Right lobe of liver (tissue), 6 donors: ENCODE measurements at regions not wholly inside any gene's neighbourhood (a gene's known extent, or its start where the extent isn't known, plus 50 kb on each side); places are given as distances from the start of the nearest gene placed in this dataset.

Source experiments
- ATAC-seq, 4 donors: fragments of 200-7000 bp; cut with Tn5 transposase; one replicate each; pipeline ENCODE4 v1.9.1; 2020; ENCODE audit warnings: mild to moderate bottlenecking in 4 of 4, moderate library complexity in 4 of 4
- DNase-seq, 3 donors: peaks; one replicate each; pipeline ENCODE4 v3.0.0-alpha.2; 2020
- H3K27ac ChIP-seq, 3 donors: fragments of 200-600 bp; one replicate each; pipeline ENCODE4 v1.8.0; 2022
- H3K27me3 ChIP-seq, 2 donors: fragments of 200-600 bp; one replicate each; pipeline ENCODE4 v1.8.0; 2022
- H3K36me3 ChIP-seq, 4 donors: fragments of 200-600 bp; sonication (generic) in 1 of 4; one replicate each; pipeline versions ENCODE4 v1.5.1 to v1.8.0; 2017 to 2022; ENCODE audit warnings: control low read depth in 1 of 4
- H3K4me1 ChIP-seq, 4 donors: fragments of 200-600 bp; sonication (generic) in 1 of 4; one replicate each; pipeline versions ENCODE4 v1.5.1 to v1.8.0; 2017 to 2022; ENCODE audit warnings: control low read depth in 1 of 4
- H3K4me3 ChIP-seq, 3 donors: fragments of 200-600 bp; one replicate each; pipeline ENCODE4 v1.8.0; 2022
- H3K9me3 ChIP-seq, 4 donors: fragments of 200-600 bp; sonication (generic) in 1 of 4; one replicate each; pipeline versions ENCODE4 v1.5.1 to v1.8.0; 2017 to 2022; ENCODE audit warnings: control low read depth in 1 of 4
- POLR2A ChIP-seq: fragments of 450-650 bp; IDR thresholded peaks from one replicate; pipeline ENCODE4 v1.6.1; 2017; ENCODE audit warnings: antibody characterized with exemption, mild to moderate bottlenecking
- WGBS: methylation state at CpG from one replicate; pipeline ENCODE4 v1.1.6; 2018; ENCODE audit warnings: low coverage, low lambda C conversion rate; ENCODE audit not compliant: insufficient coverage; ENCODE audit errors: missing lambda C conversion rate; 5-methylcytosine and 5-hydroxymethylcytosine counted together
- intact Hi-C, 2 donors: fragments of 100-400 bp; cut with DNase I; formaldehyde crosslinking; loops; one replicate each; pipeline versions ENCODE4 v1.11.2 to v1.14.1; 2022
- TF ChIP-seq, protein P1 (sequence below), 4 donors: fragments of 200-600 bp in 3 of 4; fragments of 450-650 bp in 1 of 4; IDR thresholded peaks; one replicate each; pipeline versions ENCODE4 v1.5.1 to v1.8.0; 2016 to 2022; ENCODE audit warnings: antibody characterized with exemption in 4 of 4, mild to moderate bottlenecking in 2 of 4
- donor health status: DM: no; HTN: yes; CAD: no.
- donor health status: DM: no; HTN: no; CAD: no.
- donor health status: DM: no; HTN: no; CAD: no.
- donor health status: DM: no; HTN: yes; CAD: no.
- donor health status: DM: no; HTN: yes; CAD: no.

DNA sequence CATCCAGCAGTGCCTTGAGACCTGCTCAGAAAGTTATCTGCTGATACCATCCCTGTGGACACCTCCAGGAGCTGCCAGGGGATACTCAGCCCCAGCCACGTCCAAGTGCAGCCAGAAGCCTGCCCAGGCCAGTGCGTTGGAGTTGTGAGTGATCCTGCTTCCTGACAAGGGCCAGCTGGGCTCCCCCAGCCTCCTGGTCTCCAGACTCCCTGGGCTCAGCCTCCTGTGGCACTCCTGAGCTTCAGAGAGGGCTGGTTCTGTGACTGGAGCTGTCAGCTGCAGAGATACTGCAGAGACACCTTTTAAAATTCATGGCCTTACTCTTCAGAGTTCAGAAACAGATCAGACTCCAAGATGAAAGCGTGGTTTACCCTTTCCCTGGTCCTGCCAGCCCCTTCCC lies 515.9 kb downstream of the CD83 start:
- no peak overlapping the region for H3K27ac ChIP-seq
- no peak overlapping the region for H3K4me3 ChIP-seq
- no peaks in the 10 kb centered on the region for H3K4me1 ChIP-seq
- no peaks in the 10 kb centered on the region for H3K27me3 ChIP-seq
- DNase-seq (no peak), ATAC-seq (no peak)
- TF ChIP-seq, protein P1, sequence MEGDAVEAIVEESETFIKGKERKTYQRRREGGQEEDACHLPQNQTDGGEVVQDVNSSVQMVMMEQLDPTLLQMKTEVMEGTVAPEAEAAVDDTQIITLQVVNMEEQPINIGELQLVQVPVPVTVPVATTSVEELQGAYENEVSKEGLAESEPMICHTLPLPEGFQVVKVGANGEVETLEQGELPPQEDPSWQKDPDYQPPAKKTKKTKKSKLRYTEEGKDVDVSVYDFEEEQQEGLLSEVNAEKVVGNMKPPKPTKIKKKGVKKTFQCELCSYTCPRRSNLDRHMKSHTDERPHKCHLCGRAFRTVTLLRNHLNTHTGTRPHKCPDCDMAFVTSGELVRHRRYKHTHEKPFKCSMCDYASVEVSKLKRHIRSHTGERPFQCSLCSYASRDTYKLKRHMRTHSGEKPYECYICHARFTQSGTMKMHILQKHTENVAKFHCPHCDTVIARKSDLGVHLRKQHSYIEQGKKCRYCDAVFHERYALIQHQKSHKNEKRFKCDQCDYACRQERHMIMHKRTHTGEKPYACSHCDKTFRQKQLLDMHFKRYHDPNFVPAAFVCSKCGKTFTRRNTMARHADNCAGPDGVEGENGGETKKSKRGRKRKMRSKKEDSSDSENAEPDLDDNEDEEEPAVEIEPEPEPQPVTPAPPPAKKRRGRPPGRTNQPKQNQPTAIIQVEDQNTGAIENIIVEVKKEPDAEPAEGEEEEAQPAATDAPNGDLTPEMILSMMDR (IDR thresholded peaks at IDR 0.05) = no peak
- no peak for TF ChIP-seq POLR2A
- 78% methylated on average over 1 of the region's 3 CpGs for WGBS
- no peaks in the 10 kb centered on the region for H3K9me3 ChIP-seq
- no peaks in the 10 kb centered on the region for H3K36me3 ChIP-seq
- intact Hi-C loops = no loop called here

DNA sequence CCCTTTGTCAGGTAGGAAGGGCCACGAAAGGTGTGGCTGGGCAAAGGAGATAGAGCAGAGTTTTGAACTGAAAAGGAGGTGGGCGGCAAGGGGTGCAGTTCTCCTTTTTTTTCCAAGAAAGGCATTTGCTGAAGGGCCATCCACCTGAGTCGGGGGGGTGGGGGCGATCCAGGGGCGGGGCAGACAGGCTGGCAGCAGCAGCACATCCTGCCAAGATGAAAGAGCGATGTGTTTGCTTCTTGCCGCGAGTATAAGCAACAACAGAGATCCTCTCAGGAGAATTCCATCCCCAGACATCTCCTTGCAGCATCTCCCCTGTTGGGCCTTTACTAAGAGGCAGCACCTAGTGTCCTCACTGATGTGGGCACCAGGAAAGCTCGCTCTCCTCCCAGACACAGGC lies 516.5 kb downstream of the CD83 start:
- intact Hi-C loops = no loop called here
- WGBS = 81% methylated on average over 4 of the region's 9 CpGs
- Histone ChIP-seq H3K27ac (no peak overlapping the region), H3K4me1 (no peaks in the 10 kb centered on the region), H3K36me3 (no peaks in the 10 kb centered on the region), H3K9me3 (no peaks in the 10 kb centered on the region), H3K27me3 (no peaks in the 10 kb centered on the region), H3K4me3 (no peak overlapping the region)
- DNase-seq = no peak
- ATAC-seq = no peak
- TF ChIP-seq, protein P1 (IDR thresholded peaks at IDR 0.05) = no peak
- no peak for TF ChIP-seq POLR2A

DNA sequence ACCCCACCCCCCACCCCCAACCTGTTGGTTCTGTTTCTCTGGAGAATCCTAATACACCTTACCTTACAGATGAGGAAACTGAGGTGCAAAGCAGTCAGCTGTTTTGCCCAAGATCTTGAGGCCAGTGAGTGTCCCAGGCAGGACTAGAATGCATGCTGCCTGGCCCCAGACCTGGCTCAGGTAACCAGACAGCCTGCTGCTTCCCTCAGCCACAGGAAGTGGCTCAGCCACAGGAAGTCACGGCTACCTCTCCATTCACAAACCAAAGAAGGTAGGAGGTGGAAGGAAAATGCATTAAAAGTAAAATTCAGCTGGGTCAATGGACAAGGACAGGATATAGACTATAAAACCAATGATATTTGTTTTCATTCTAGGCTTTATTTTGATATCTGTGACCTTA lies 517.6 kb downstream of the CD83 start:
- Histone ChIP-seq H3K27me3 (no peaks in the 10 kb centered on the region), H3K4me1 (no peaks in the 10 kb centered on the region), H3K9me3 (no peaks in the 10 kb centered on the region), H3K27ac (no peak overlapping the region), H3K4me3 (no peak overlapping the region), H3K36me3 (no peaks in the 10 kb centered on the region)
- no peak for DNase-seq
- no peak for TF ChIP-seq POLR2A
- TF ChIP-seq, protein P1 (IDR thresholded peaks at IDR 0.05) = no peak
- peak in 1 of 4 donors; percentile 29 for ATAC-seq
- intact Hi-C loops = no loop called here
- 0% methylated on average over 1 of the region's 1 CpG for WGBS

DNA sequence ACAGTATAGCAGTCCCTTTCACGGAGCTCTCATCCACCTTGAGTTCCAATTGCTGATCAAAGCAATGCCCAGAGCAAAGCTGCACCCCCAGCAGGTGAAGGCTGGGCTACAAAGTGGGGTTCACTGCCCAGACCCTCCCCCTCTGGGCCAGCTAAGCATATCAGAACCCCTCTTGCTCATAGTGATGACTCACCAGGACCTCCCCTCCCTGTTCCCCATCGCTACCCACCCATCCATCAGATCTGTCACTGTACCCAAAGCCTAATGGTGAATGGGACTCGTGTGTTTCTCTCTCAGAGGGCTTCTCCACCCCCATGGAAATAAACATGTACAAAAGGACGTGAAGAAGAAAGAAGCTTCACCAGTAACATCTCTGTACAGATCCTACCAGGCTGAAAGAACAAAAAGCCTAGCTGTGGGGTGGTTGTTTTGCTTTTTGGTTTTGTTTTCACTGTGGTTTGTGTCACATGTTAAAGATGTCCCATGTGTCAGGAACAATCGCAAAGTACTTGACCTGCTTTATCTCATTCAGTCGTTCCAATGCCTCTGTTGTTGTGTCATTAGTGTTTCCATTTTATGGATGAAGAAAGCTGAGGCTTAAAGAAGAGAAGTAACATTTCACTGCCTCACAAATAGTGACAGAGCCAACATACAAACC lies 518.5 kb downstream of the CD83 start:
- Histone ChIP-seq H3K4me1 (no peaks in the 10 kb centered on the region), H3K9me3 (no peaks in the 10 kb centered on the region), H3K4me3 (no peak overlapping the region), H3K27me3 (no peaks in the 10 kb centered on the region), H3K36me3 (no peaks in the 10 kb centered on the region), H3K27ac (no peak overlapping the region)
- ATAC-seq (peak in 1 of 4 donors; percentile 21), DNase-seq (no peak)
- TF ChIP-seq, protein P1 (IDR thresholded peaks at IDR 0.05) = no peak
- TF ChIP-seq POLR2A = no peak
- intact Hi-C loops = no loop called here
- 48% methylated on average over 6 of the region's 6 CpGs for WGBS
